HL-60 (cell line): ENCODE measurements at regions not wholly inside any gene's neighbourhood (a gene's known extent, or its start where the extent isn't known, plus 50 kb on each side); places are given as distances from the start of the nearest gene placed in this dataset.

Experiments used
- TF ChIP-seq, protein P1 (sequence below): IDR thresholded peaks from one replicate; pipeline ENCODE4 v1.5.1; 2011; ENCODE audit warnings: low read length, control low read depth, inconsistent platforms; ENCODE audit not compliant: insufficient read depth
- TF ChIP-seq, protein P2 (sequence below): IDR thresholded peaks from 2 replicates; pipeline ENCODE4 v1.6.1; 2012; ENCODE audit warnings: low read depth; ENCODE audit not compliant: insufficient replicate concordance

DNA sequence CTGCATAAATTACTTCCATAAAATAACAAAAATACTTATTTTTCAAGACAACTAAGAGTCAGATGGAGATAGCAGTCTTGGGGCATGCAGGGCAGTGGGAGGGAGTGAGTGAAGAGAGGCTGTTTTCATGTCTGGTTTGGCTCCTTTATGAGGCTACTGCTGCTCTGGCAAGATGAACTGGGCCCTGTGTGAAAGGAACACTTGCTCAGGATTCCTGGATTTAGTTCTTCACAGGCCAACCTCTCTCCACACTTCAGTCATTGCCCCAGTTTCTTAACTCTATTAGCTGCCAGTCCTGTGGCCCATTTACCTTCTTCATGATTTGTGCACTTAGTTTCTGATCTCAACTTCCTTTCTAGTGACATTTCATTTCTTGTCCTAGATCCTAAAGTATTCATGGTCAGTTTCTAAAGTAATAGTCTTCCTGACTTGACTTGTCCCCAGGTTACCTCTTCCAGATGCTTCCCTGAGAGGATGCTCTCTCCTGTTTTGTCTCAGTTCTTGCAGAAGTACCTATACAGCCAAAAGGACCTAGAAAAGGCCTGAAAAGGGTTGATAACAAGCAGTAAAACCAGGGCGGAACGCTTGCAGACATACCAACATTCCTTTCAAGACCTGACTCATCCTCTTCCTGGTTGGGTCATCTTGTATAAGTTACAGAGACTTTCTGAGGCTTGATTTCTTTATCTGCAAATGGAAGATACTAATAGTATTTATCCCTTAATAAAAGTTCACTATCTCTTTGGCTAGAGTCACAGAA, 77.0 kb upstream of the ZFAND5 start:
- TF ChIP-seq, protein P1, sequence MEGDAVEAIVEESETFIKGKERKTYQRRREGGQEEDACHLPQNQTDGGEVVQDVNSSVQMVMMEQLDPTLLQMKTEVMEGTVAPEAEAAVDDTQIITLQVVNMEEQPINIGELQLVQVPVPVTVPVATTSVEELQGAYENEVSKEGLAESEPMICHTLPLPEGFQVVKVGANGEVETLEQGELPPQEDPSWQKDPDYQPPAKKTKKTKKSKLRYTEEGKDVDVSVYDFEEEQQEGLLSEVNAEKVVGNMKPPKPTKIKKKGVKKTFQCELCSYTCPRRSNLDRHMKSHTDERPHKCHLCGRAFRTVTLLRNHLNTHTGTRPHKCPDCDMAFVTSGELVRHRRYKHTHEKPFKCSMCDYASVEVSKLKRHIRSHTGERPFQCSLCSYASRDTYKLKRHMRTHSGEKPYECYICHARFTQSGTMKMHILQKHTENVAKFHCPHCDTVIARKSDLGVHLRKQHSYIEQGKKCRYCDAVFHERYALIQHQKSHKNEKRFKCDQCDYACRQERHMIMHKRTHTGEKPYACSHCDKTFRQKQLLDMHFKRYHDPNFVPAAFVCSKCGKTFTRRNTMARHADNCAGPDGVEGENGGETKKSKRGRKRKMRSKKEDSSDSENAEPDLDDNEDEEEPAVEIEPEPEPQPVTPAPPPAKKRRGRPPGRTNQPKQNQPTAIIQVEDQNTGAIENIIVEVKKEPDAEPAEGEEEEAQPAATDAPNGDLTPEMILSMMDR: no peak
- TF ChIP-seq, protein P2, sequence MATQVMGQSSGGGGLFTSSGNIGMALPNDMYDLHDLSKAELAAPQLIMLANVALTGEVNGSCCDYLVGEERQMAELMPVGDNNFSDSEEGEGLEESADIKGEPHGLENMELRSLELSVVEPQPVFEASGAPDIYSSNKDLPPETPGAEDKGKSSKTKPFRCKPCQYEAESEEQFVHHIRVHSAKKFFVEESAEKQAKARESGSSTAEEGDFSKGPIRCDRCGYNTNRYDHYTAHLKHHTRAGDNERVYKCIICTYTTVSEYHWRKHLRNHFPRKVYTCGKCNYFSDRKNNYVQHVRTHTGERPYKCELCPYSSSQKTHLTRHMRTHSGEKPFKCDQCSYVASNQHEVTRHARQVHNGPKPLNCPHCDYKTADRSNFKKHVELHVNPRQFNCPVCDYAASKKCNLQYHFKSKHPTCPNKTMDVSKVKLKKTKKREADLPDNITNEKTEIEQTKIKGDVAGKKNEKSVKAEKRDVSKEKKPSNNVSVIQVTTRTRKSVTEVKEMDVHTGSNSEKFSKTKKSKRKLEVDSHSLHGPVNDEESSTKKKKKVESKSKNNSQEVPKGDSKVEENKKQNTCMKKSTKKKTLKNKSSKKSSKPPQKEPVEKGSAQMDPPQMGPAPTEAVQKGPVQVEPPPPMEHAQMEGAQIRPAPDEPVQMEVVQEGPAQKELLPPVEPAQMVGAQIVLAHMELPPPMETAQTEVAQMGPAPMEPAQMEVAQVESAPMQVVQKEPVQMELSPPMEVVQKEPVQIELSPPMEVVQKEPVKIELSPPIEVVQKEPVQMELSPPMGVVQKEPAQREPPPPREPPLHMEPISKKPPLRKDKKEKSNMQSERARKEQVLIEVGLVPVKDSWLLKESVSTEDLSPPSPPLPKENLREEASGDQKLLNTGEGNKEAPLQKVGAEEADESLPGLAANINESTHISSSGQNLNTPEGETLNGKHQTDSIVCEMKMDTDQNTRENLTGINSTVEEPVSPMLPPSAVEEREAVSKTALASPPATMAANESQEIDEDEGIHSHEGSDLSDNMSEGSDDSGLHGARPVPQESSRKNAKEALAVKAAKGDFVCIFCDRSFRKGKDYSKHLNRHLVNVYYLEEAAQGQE: no peak
